H9 (cell line): ENCODE measurements at regions not wholly inside any gene's neighbourhood (a gene's known extent, or its start where the extent isn't known, plus 50 kb on each side); places are given as distances from the start of the nearest gene placed in this dataset.

Experiments used
- DNase-seq: peaks from one replicate; pipeline ENCODE4 v3.0.0-alpha.2; 2017
- H2AFZ ChIP-seq: one replicate; pipeline ENCODE4 v1.6.1; 2013; ENCODE audit warnings: mild to moderate bottlenecking, low read length, control low read depth, moderate library complexity
- H2AK5ac ChIP-seq: 2 replicates; pipeline ENCODE4 v1.6.1; 2013; ENCODE audit warnings: low read length, control low read depth, mixed read lengths; ENCODE audit not compliant: insufficient read length
- H2BK120ac ChIP-seq: one replicate; pipeline ENCODE4 v1.6.1; 2013; ENCODE audit warnings: low read depth, mild to moderate bottlenecking, low read length, control low read depth, inconsistent platforms; ENCODE audit not compliant: poor library complexity, severe bottlenecking
- H2BK12ac ChIP-seq: 2 replicates; pipeline ENCODE4 v1.6.1; 2013; ENCODE audit warnings: low read length, control low read depth, mixed read lengths, low read depth; ENCODE audit not compliant: insufficient read length
- H2BK15ac ChIP-seq: 2 replicates; pipeline ENCODE4 v1.6.1; 2013; ENCODE audit warnings: low read depth, low read length, control low read depth
- H2BK20ac ChIP-seq: one replicate; pipeline ENCODE4 v1.6.1; 2013; ENCODE audit warnings: low read depth, mild to moderate bottlenecking, low read length, control low read depth, inconsistent platforms; ENCODE audit not compliant: poor library complexity, severe bottlenecking
- H2BK5ac ChIP-seq: 2 replicates; pipeline ENCODE4 v1.6.1; 2013; ENCODE audit warnings: low read length, control low read depth, mixed read lengths; ENCODE audit not compliant: insufficient read length
- H3K14ac ChIP-seq: 2 replicates; pipeline ENCODE4 v1.6.1; 2013; ENCODE audit warnings: low read length, control low read depth; ENCODE audit not compliant: insufficient read depth
- H3K18ac ChIP-seq: 2 replicates; pipeline ENCODE4 v1.6.1; 2013; ENCODE audit warnings: low read depth, mild to moderate bottlenecking, mixed read lengths, low read length, control low read depth; ENCODE audit not compliant: insufficient read length
- H3K23ac ChIP-seq: 2 replicates; pipeline ENCODE4 v1.6.1; 2013; ENCODE audit warnings: low read length, control low read depth, mixed read lengths, low read depth; ENCODE audit not compliant: insufficient read length
- H3K23me2 ChIP-seq: 2 replicates; pipeline ENCODE4 v1.6.1; 2013; ENCODE audit warnings: low read depth, mild to moderate bottlenecking, mixed read lengths, low read length, control low read depth; ENCODE audit not compliant: insufficient read length, poor library complexity, severe bottlenecking
- H3K27ac ChIP-seq: 2 replicates; pipeline ENCODE4 v1.5.1; 2013; ENCODE audit warnings: low read length, control low read depth, mixed read lengths, low read depth; ENCODE audit not compliant: insufficient read length
- H3K27me3 ChIP-seq: 2 replicates; pipeline ENCODE4 v1.6.1; 2013; ENCODE audit warnings: low read length, control low read depth, inconsistent platforms; ENCODE audit not compliant: insufficient read depth
- H3K4ac ChIP-seq: 2 replicates; pipeline ENCODE4 v1.6.1; 2013; ENCODE audit warnings: low read depth, mild to moderate bottlenecking, control low read depth, inconsistent platforms, low read length, moderate library complexity
- H3K4me1 ChIP-seq: 2 replicates; pipeline ENCODE4 v1.6.1; 2013; ENCODE audit warnings: low read length, control low read depth, inconsistent platforms; ENCODE audit not compliant: insufficient read depth
- H3K4me2 ChIP-seq: 2 replicates; pipeline ENCODE4 v1.6.1; 2013; ENCODE audit warnings: low read length, control low read depth, mixed read lengths; ENCODE audit not compliant: insufficient read length, insufficient read depth
- H3K56ac ChIP-seq: 2 replicates; pipeline ENCODE4 v1.6.1; 2013; ENCODE audit warnings: low read depth, mild to moderate bottlenecking, mixed read lengths, low read length, control low read depth; ENCODE audit not compliant: insufficient read length
- H3K79me1 ChIP-seq: 2 replicates; pipeline ENCODE4 v1.6.1; 2013; ENCODE audit warnings: low read depth, mild to moderate bottlenecking, moderate library complexity, low read length, control low read depth, inconsistent platforms; ENCODE audit not compliant: insufficient read depth, poor library complexity, severe bottlenecking
- H3K79me2 ChIP-seq: 2 replicates; pipeline ENCODE4 v1.6.1; 2013; ENCODE audit warnings: low read length, control low read depth, inconsistent platforms; ENCODE audit not compliant: insufficient read depth
- H3K9ac ChIP-seq: 2 replicates; pipeline ENCODE4 v1.6.1; 2013; ENCODE audit warnings: low read length, control low read depth, mixed read lengths; ENCODE audit not compliant: insufficient read length; ENCODE audit errors: extremely low read depth
- H3K9me3 ChIP-seq: one replicate; pipeline ENCODE4 v1.6.1; 2013; ENCODE audit warnings: low read depth, low read length, inconsistent platforms; ENCODE audit not compliant: control insufficient read depth
- H3T11ph ChIP-seq: one replicate; pipeline ENCODE4 v1.6.1; 2013; ENCODE audit warnings: mild to moderate bottlenecking, low read length, control low read depth, inconsistent platforms
- H4K20me1 ChIP-seq: one replicate; pipeline ENCODE4 v1.6.1; 2013; ENCODE audit not compliant: control insufficient read depth, insufficient read length, insufficient read depth
- H4K5ac ChIP-seq: 2 replicates; pipeline ENCODE4 v1.6.1; 2013; ENCODE audit warnings: low read depth, mild to moderate bottlenecking, mixed read lengths, low read length, control low read depth; ENCODE audit not compliant: insufficient read length
- H4K8ac ChIP-seq: replicated peaks from 2 replicates; pipeline ENCODE4 v1.6.1; 2013; ENCODE audit warnings: low read length, control low read depth, mixed read lengths, low read depth; ENCODE audit not compliant: insufficient read length
- H4K91ac ChIP-seq: 2 replicates; pipeline ENCODE4 v1.6.1; 2013; ENCODE audit warnings: low read depth, mild to moderate bottlenecking, moderate library complexity, mixed read lengths, low read length, control low read depth; ENCODE audit not compliant: insufficient read length
- H3K27ac Mint-ChIP-seq, 3 experiments: 2 replicates in 2 of 3; 3 replicates in 1 of 3; pipeline ENCODE4 v1.8.0; 2020 to 2021; ENCODE audit warnings: mixed read lengths in 3 of 3, mild to moderate bottlenecking in 1 of 3, moderate library complexity in 1 of 3
- H3K27me3 Mint-ChIP-seq: 2 replicates; pipeline ENCODE4 v1.8.0; 2021; ENCODE audit warnings: low read depth, mild to moderate bottlenecking, moderate library complexity, mixed read lengths
- H3K36me3 Mint-ChIP-seq, 3 experiments: 2 replicates in 2 of 3; 3 replicates in 1 of 3; pipeline ENCODE4 v1.8.0; 2020 to 2021; ENCODE audit warnings: low read depth in 3 of 3, mixed read lengths in 3 of 3; ENCODE audit not compliant: insufficient read depth in 1 of 3
- H3K4me1 Mint-ChIP-seq, 2 experiments: 2 replicates each; pipeline ENCODE4 v1.8.0; 2020; ENCODE audit warnings: mixed read lengths in 2 of 2
- H3K4me3 Mint-ChIP-seq, 2 experiments: 2 replicates in 1 of 2; 3 replicates in 1 of 2; pipeline ENCODE4 v1.8.0; 2020 to 2021; ENCODE audit warnings: mild to moderate bottlenecking in 2 of 2, mixed read lengths in 2 of 2, moderate library complexity in 1 of 2
- H3K9me3 Mint-ChIP-seq, 2 experiments: 2 replicates in 1 of 2; 3 replicates in 1 of 2; pipeline ENCODE4 v1.8.0; 2020; ENCODE audit warnings: mild to moderate bottlenecking in 2 of 2, mixed read lengths in 2 of 2, moderate library complexity in 1 of 2
- WGBS: extraction: QIAGEN DNeasy Blood & Tissue Kit; methylation state at CpG from one replicate; pipeline ENCODE4 v1.1.7; 2013; ENCODE audit warnings: missing lambda C conversion rate, low lambda C conversion rate, mixed read lengths; ENCODE audit not compliant: insufficient read length; ENCODE audit errors: extremely low coverage; 5-methylcytosine and 5-hydroxymethylcytosine counted together
- TF ChIP-seq, protein P1 (sequence below): fragments of 200-600 bp; sonication (generic); conservative IDR thresholded peaks from 3 replicates; pipeline ENCODE4 v1.8.0; 2021; ENCODE audit warnings: antibody characterized with exemption, mild to moderate bottlenecking

DNA sequence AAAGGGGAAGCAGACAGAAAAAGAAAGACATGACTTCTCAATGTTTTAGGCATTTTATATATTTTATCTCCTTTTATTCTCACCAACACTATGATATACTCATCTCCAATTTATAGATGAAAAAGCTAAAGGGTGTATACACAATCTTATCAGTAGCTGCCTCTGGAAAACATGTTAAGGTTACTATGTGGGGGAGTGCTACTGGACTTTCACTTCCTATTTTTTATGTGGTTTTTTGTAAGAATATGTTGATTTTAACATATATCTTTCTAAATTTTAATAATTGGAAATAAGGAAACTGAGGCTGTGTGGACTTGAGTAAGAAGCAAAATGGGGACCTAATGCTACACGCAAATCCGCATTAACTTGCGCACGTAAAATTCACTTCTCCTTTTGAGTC, 99.6 kb upstream of the PDE3A start:
- Histone ChIP-seq H4K91ac (no peak overlapping the region), H3K14ac (no peak overlapping the region), H3K79me1 (no peaks in the 10 kb centered on the region), H4K8ac (no peak overlapping the region), H3K27ac (no peak overlapping the region), H2BK20ac (no peak overlapping the region), H2BK120ac (no peak overlapping the region), H3K18ac (no peak overlapping the region), H2BK5ac (no peak overlapping the region), H2BK15ac (no peak overlapping the region), H3K9ac (no peak overlapping the region), H2AFZ (no peak overlapping the region), H4K20me1 (no peaks in the 10 kb centered on the region), H4K5ac (no peak overlapping the region), H3K4me2 (no peak overlapping the region), H3K23ac (no peak overlapping the region), H3T11ph (no peak overlapping the region), H3K4me1 (peaks cover 11% of the 10 kb centered on the region; the same call in 1 of the 2 replicates), H2AK5ac (no peak overlapping the region), H3K56ac (no peak overlapping the region), H3K27me3 (no peaks in the 10 kb centered on the region), H3K4ac (no peak overlapping the region), H3K79me2 (no peaks in the 10 kb centered on the region), H3K23me2 (no peaks in the 10 kb centered on the region), H2BK12ac (no peak overlapping the region), H3K9me3 (no peaks in the 10 kb centered on the region)
- TF ChIP-seq, protein P1, sequence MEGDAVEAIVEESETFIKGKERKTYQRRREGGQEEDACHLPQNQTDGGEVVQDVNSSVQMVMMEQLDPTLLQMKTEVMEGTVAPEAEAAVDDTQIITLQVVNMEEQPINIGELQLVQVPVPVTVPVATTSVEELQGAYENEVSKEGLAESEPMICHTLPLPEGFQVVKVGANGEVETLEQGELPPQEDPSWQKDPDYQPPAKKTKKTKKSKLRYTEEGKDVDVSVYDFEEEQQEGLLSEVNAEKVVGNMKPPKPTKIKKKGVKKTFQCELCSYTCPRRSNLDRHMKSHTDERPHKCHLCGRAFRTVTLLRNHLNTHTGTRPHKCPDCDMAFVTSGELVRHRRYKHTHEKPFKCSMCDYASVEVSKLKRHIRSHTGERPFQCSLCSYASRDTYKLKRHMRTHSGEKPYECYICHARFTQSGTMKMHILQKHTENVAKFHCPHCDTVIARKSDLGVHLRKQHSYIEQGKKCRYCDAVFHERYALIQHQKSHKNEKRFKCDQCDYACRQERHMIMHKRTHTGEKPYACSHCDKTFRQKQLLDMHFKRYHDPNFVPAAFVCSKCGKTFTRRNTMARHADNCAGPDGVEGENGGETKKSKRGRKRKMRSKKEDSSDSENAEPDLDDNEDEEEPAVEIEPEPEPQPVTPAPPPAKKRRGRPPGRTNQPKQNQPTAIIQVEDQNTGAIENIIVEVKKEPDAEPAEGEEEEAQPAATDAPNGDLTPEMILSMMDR: no peak
- WGBS: no CpG with 5 or more reads among the region's 4 CpGs
- no peaks in the 10 kb centered on the region for H3K9me3 Mint-ChIP-seq
- DNase-seq: no peak
- H3K4me3 Mint-ChIP-seq: no peak overlapping the region
- H3K4me1 Mint-ChIP-seq: peaks cover 30 to 35% of the 10 kb centered on the region in 2 experiments
- no peaks in the 10 kb centered on the region for H3K36me3 Mint-ChIP-seq
- no peak overlapping the region for H3K27ac Mint-ChIP-seq
- H3K27me3 Mint-ChIP-seq: no peaks in the 10 kb centered on the region
